K562 (cell line): ENCODE measurements at regions not wholly inside any gene's neighbourhood (a gene's known extent, or its start where the extent isn't known, plus 50 kb on each side); places are given as distances from the start of the nearest gene placed in this dataset.

ENCODE experiments used
- ATAC-seq: fragments of 200-7000 bp; cut with Tn5 transposase; 3 replicates; pipeline ENCODE4 v1.9.1; 2020; ENCODE audit warnings: moderate library complexity
- BruUV-seq: library from RNA; stranded (reverse); fragments of 400-500 nt; replicated peaks from 2 replicates; lab custom pipeline; 2021; lab: Mats Ljungman, UMichigan
- CTCF ChIA-PET: fragments of 300-600 bp; formaldehyde crosslinking; extraction: SDS; loops from one replicate; lab custom pipeline; 2021; ENCODE audit warnings: low intra/inter-chr PET ratio; lab: Yijun Ruan, JAX
- POLR2A ChIA-PET: fragments of 300-600, 350-650 bp; sonication (Branson Sonifier 250); formaldehyde crosslinking; extraction: SDS; loops from one replicate; lab custom pipeline; 2021; ENCODE audit warnings: antibody characterized with exemption, inconsistent platforms; lab: Yijun Ruan, JAX
- DNase-seq, 4 experiments: peaks; one replicate each; pipeline versions ENCODE4 v3.0.0 to v3.0.0-alpha.2; 2011 to 2018; ENCODE audit warnings: low spot score in 3 of 4, mixed read lengths in 3 of 4; ENCODE audit errors: extremely low read depth in 1 of 4
- FAIRE-seq: peaks from 2 replicates; lab custom pipeline; 2011; peaks lifted over from hg19 to GRCh38; lab: Jason Lieb, UNC
- H2AFZ ChIP-seq: 2 replicates; pipeline ENCODE4 v1.6.0; 2011; ENCODE audit warnings: low read depth, low read length, control low read depth, inconsistent platforms
- H3K27ac ChIP-seq: fragments of 200-600 bp; 3 replicates; pipeline ENCODE4 v1.8.0; 2011; ENCODE audit warnings: low read depth, mild to moderate bottlenecking, control low read depth, inconsistent platforms, low read length, moderate library complexity, mixed read lengths; ENCODE audit errors: extremely low read depth
- H3K27me3 ChIP-seq, 2 experiments: fragments of 300-600 bp in 1 of 2; 2 replicates in 1 of 2; 3 replicates in 1 of 2; pipeline versions ENCODE4 v1.6.0 to v1.8.0; 2011; ENCODE audit warnings: inconsistent platforms in 2 of 2, low read length in 2 of 2, mild to moderate bottlenecking in 1 of 2, mixed read lengths in 1 of 2, moderate library complexity in 1 of 2; ENCODE audit not compliant: control insufficient read depth in 2 of 2, insufficient read depth in 2 of 2
- H3K36me3 ChIP-seq: fragments of 300-600 bp; 3 replicates; pipeline ENCODE4 v1.8.0; 2011; ENCODE audit warnings: mild to moderate bottlenecking, low read length, inconsistent platforms; ENCODE audit not compliant: control insufficient read depth, insufficient read depth
- H3K4me1 ChIP-seq, 2 experiments: fragments of 200-600 bp in 1 of 2; replicated peaks in 1 of 2; 2 replicates in 1 of 2; 3 replicates in 1 of 2; pipeline versions ENCODE4 v1.5.1 to v1.8.0; 2011; ENCODE audit warnings: inconsistent platforms in 2 of 2, low read length in 2 of 2, mild to moderate bottlenecking in 1 of 2, mixed read lengths in 1 of 2, moderate library complexity in 1 of 2; ENCODE audit not compliant: control insufficient read depth in 2 of 2, insufficient read depth in 2 of 2
- H3K4me2 ChIP-seq: 2 replicates; pipeline ENCODE4 v1.6.1; 2011; ENCODE audit warnings: low read length, control low read depth, inconsistent platforms, mixed read lengths; ENCODE audit not compliant: insufficient read depth
- H3K4me3 ChIP-seq: fragments of 200-600 bp; sonication (generic), shearing (Covaris generic); 2 replicates; pipeline ENCODE4 v1.5.1; 2016; ENCODE audit warnings: control low read depth, inconsistent platforms
- H3K79me2 ChIP-seq: fragments of 200-600 bp; 3 replicates; pipeline ENCODE4 v1.8.0; 2011; ENCODE audit warnings: low read length, inconsistent platforms; ENCODE audit not compliant: control insufficient read depth, insufficient read depth
- H3K9ac ChIP-seq, 2 experiments: 2 replicates each; pipeline versions ENCODE4 v1.6.0 to v1.6.1; 2011; ENCODE audit warnings: low read depth in 2 of 2, low read length in 2 of 2, control low read depth in 1 of 2, inconsistent platforms in 1 of 2, mild to moderate bottlenecking in 1 of 2, mixed read lengths in 1 of 2; ENCODE audit not compliant: insufficient read depth in 1 of 2
- H3K9me1 ChIP-seq: one replicate; pipeline ENCODE4 v1.6.0; 2011; ENCODE audit warnings: inconsistent platforms, mild to moderate bottlenecking, low read length, moderate library complexity; ENCODE audit not compliant: control insufficient read depth, insufficient read depth
- H3K9me3 ChIP-seq: replicated peaks from 2 replicates; pipeline ENCODE4 v1.5.1; 2011; ENCODE audit warnings: low read depth, low read length, inconsistent platforms; ENCODE audit not compliant: control insufficient read depth, insufficient read depth
- H4K20me1 ChIP-seq: replicated peaks from 2 replicates; pipeline ENCODE4 v1.6.1; 2011; ENCODE audit warnings: low read length, inconsistent platforms, mixed read lengths; ENCODE audit not compliant: control insufficient read depth, insufficient read depth
- C11orf30 ChIP-seq: fragments of 450-650 bp; IDR thresholded peaks from 2 replicates; pipeline ENCODE4 v1.6.1; 2016; ENCODE audit warnings: low read depth, mild to moderate bottlenecking
- KAT2B ChIP-seq: IDR thresholded peaks from one replicate; pipeline ENCODE4 v1.6.1; 2012; ENCODE audit warnings: low read depth, mild to moderate bottlenecking, control low read depth, inconsistent platforms, low read length, moderate library complexity
- MAFF ChIP-seq: IDR thresholded peaks from 2 replicates; pipeline ENCODE4 v1.6.1; 2012; ENCODE audit warnings: low read length, improper control_type of control experiment
- MAFG ChIP-seq: fragments of 450-650 bp; conservative IDR thresholded peaks from 2 replicates; pipeline ENCODE4 v1.6.1; 2016; ENCODE audit warnings: missing genetic modification characterization, missing compliant biosample characterization
- NFE2 ChIP-seq: IDR thresholded peaks from 2 replicates; pipeline ENCODE4 v1.6.1; 2014; ENCODE audit warnings: antibody characterized with exemption, low read depth
- PTTG1 ChIP-seq: fragments of 450-650 bp; IDR thresholded peaks from 2 replicates; pipeline ENCODE4 v1.6.1; 2016; ENCODE audit warnings: low read depth, mild to moderate bottlenecking, missing genetic modification characterization, missing compliant biosample characterization
- SETDB1 ChIP-seq: IDR thresholded peaks from one replicate; pipeline ENCODE4 v1.6.1; 2012; ENCODE audit warnings: low read length, control low read depth, inconsistent platforms
- TAF1 ChIP-seq: IDR thresholded peaks from 2 replicates; pipeline ENCODE4 v1.6.1; 2011; ENCODE audit warnings: mild to moderate bottlenecking, low read length, moderate library complexity; ENCODE audit not compliant: insufficient read depth, control insufficient read depth, severe bottlenecking; ENCODE audit errors: extremely low read depth
- ZNF217 ChIP-seq: sonication (generic); formaldehyde crosslinking; IDR thresholded peaks from 2 replicates; pipeline ENCODE4 v1.8.0; 2022; ENCODE audit warnings: mild to moderate bottlenecking, missing genetic modification reagents
- ZNF316 ChIP-seq: fragments of 450-650 bp; IDR thresholded peaks from 2 replicates; pipeline ENCODE4 v1.6.1; 2016
- WGBS: fragments of 100-300 bp; shearing (Covaris generic); methylation state at CpG from one replicate; pipeline ENCODE4 v1.1.6; 2016; ENCODE audit warnings: low coverage, mixed read lengths; ENCODE audit not compliant: insufficient coverage; ENCODE audit errors: missing lambda C conversion rate; 5-methylcytosine and 5-hydroxymethylcytosine counted together
- in situ Hi-C: fragments of 300-500 bp; cut with MboI; formaldehyde crosslinking; loops from 4 replicates; pipeline ENCODE4 v1.15.0; 2018; ENCODE audit warnings: inconsistent platforms, mixed read lengths
- intact Hi-C: fragments of 100-400 bp; cut with micrococcal nuclease; formaldehyde crosslinking; loops from 2 replicates; pipeline ENCODE4 v1.14.2; 2022
- TF ChIP-seq, protein P1 (sequence below): IDR thresholded peaks from 2 replicates; pipeline ENCODE4 v1.6.1; 2014; ENCODE audit warnings: antibody characterized with exemption

- no peak overlapping the region for H2AFZ ChIP-seq
- in situ Hi-C loops (no loop called here), intact Hi-C loops (no loop called here)
- no peak for FAIRE-seq
- ATAC-seq: no peak
- no peaks in the 10 kb centered on the region for H3K36me3 ChIP-seq
- H3K79me2 ChIP-seq: no peaks in the 10 kb centered on the region
- no peaks in the 10 kb centered on the region for H4K20me1 ChIP-seq
- H3K9me1 ChIP-seq: no peaks in the 10 kb centered on the region
- WGBS: 82% methylated on average over 1 of the region's 1 CpG
- no peak overlapping the region for H3K9ac ChIP-seq
- no peak overlapping the region for H3K4me2 ChIP-seq
- no peak overlapping the region for H3K4me3 ChIP-seq
- no peak for TF ChIP-seq PTTG1 (tag)
- H3K9me3 ChIP-seq: no peaks in the 10 kb centered on the region
- no TSS peak for BruUV-seq
- no peak for DNase-seq
- H3K27ac ChIP-seq: no peak overlapping the region
- H3K27me3 ChIP-seq: no peaks in the 10 kb centered on the region
- ChIA-PET POLR2A (no interaction called here), CTCF (no interaction called here)
- H3K4me1 ChIP-seq: no peaks in the 10 kb centered on the region
Observed at GRCh38 chr12:91434081-91434480, 251.5 kb upstream of the DCN start.

GRCh38 chr12:91432755-91433154 is 250.1 kb upstream of the DCN start:
- 0% methylated on average over 1 of the region's 1 CpG for WGBS
- H4K20me1 ChIP-seq: no peaks in the 10 kb centered on the region
- POLR2A ChIA-PET: no interaction called here

More at GRCh38 chr12:91432755-91433154, 250.1 kb upstream of the DCN start:
- H3K9me3 ChIP-seq: no peaks in the 10 kb centered on the region
- no peaks in the 10 kb centered on the region for H3K27me3 ChIP-seq
- no peak overlapping the region for H3K9ac ChIP-seq
- no peak overlapping the region for H3K4me2 ChIP-seq
- FAIRE-seq: no peak
- no peak overlapping the region for H3K4me3 ChIP-seq
- CTCF ChIA-PET: no interaction called here
- TF ChIP-seq MAFF (peak; percentile 29; the same call in 1 of the 2 replicates), ZNF316 (peak; percentile 84), SETDB1 (no peak), KAT2B (no peak), ZNF217 (CRISPR knock-in tag) (no peak), TAF1 (no peak), NFE2 (peak; percentile 59), C11orf30 (peak; percentile 70), MAFG (tag) (peak; percentile 61)
- TF ChIP-seq, protein P1, sequence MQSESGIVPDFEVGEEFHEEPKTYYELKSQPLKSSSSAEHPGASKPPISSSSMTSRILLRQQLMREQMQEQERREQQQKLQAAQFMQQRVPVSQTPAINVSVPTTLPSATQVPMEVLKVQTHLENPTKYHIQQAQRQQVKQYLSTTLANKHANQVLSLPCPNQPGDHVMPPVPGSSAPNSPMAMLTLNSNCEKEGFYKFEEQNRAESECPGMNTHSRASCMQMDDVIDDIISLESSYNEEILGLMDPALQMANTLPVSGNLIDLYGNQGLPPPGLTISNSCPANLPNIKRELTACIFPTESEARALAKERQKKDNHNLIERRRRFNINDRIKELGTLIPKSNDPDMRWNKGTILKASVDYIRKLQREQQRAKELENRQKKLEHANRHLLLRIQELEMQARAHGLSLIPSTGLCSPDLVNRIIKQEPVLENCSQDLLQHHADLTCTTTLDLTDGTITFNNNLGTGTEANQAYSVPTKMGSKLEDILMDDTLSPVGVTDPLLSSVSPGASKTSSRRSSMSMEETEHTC: no peak
- TF ChIP-seq, all 486 proteins: peak for 5
- Histone ChIP-seq H3K9me1 (no peaks in the 10 kb centered on the region), H3K36me3 (no peaks in the 10 kb centered on the region), H3K79me2 (no peaks in the 10 kb centered on the region), H2AFZ (no peak overlapping the region), H3K27ac (no peak overlapping the region), H3K4me1 (no peaks in the 10 kb centered on the region)
- DNase-seq (no peak), ATAC-seq (no peak)
- in situ Hi-C loops: no loop called here
- no TSS peak for BruUV-seq
- intact Hi-C loops: no loop called here
